Thoracic aorta (tissue), 2 donors: ENCODE measurements at regions not wholly inside any gene's neighbourhood (a gene's known extent, or its start where the extent isn't known, plus 50 kb on each side); places are given as distances from the start of the nearest gene placed in this dataset.

Experiments used
- ATAC-seq: fragments of 150-250 bp; one replicate; pipeline ENCODE4 v1.8.0; 2017; ENCODE audit warnings: low read depth; ENCODE audit not compliant: insufficient number of reproducible peaks, low FRiP score
- DNase-seq: peaks from one replicate; pipeline ENCODE4 v3.0.0-alpha.2; 2020; ENCODE audit warnings: low spot score
- H3K27ac ChIP-seq, 2 donors: fragments of 200-600 bp; sonication (generic); 1 replicate in 1 of 2; 2 replicates in 1 of 2; pipeline ENCODE4 v1.5.1; 2016; ENCODE audit warnings: mild to moderate bottlenecking in 2 of 2, moderate library complexity in 2 of 2
- H3K27me3 ChIP-seq: fragments of 200-600 bp; sonication (generic); replicated peaks from 2 replicates; pipeline ENCODE4 v1.6.0; 2016; ENCODE audit warnings: mild to moderate bottlenecking; ENCODE audit not compliant: insufficient read depth
- H3K36me3 ChIP-seq: fragments of 200-600 bp; sonication (generic); one replicate; pipeline ENCODE4 v1.5.1; 2016
- H3K4me1 ChIP-seq, 2 donors: fragments of 200-600 bp; sonication (generic); 1 replicate in 1 of 2; 2 replicates in 1 of 2; pipeline versions ENCODE4 v1.5.1 to v1.6.0; 2016; ENCODE audit warnings: low read depth in 2 of 2, mild to moderate bottlenecking in 1 of 2; ENCODE audit not compliant: control insufficient read depth in 1 of 2
- H3K4me3 ChIP-seq: fragments of 200-600 bp; sonication (generic); 2 replicates; pipeline ENCODE4 v1.5.1; 2016; ENCODE audit warnings: mild to moderate bottlenecking
- H3K9me3 ChIP-seq: fragments of 200-600 bp; sonication (generic); 2 replicates; pipeline ENCODE4 v1.5.1; 2016
- CTCF ChIP-seq: fragments of 200-600 bp; sonication (generic); IDR thresholded peaks from one replicate; pipeline ENCODE4 v1.5.1; 2019; ENCODE audit warnings: antibody characterized with exemption

GRCh38 chr18:1053331-1054315 is 149.0 kb downstream of the ADCYAP1 start:
- DNase-seq (no peak), ATAC-seq (no peak)
- Histone ChIP-seq H3K4me1 (no peaks in the 10 kb centered on the region), H3K27me3 (no peaks in the 10 kb centered on the region), H3K27ac (no peak overlapping the region), H3K36me3 (no peaks in the 10 kb centered on the region), H3K4me3 (no peak overlapping the region), H3K9me3 (no peaks in the 10 kb centered on the region)
- TF ChIP-seq CTCF: no peak

DNA sequence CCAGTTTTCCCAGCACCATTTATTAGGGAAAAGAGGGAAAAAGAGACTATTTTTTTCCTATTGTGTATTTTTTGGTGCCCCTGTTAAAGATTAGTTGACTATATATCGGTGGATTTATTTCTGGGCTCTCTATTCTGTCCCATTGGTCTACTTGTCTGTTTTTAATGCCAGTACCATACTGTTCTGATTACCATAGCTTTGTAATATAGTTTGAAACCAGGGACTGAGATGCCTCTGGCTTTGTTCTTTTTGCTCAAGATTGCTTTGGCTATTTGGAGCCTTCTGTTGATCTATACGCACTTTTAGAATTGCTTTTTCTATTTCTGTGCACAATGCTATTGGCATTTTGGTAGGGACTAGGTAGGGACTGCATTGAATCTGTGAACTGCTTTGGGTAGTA is 151.7 kb downstream of the ADCYAP1 start:
- H3K27ac ChIP-seq: no peak overlapping the region
- H3K27me3 ChIP-seq: no peaks in the 10 kb centered on the region
- no peaks in the 10 kb centered on the region for H3K4me1 ChIP-seq
- H3K9me3 ChIP-seq: no peaks in the 10 kb centered on the region
- TF ChIP-seq CTCF: no peak
- DNase-seq: no peak
- ATAC-seq: no peak
- H3K36me3 ChIP-seq: no peaks in the 10 kb centered on the region
- no peak overlapping the region for H3K4me3 ChIP-seq

DNA sequence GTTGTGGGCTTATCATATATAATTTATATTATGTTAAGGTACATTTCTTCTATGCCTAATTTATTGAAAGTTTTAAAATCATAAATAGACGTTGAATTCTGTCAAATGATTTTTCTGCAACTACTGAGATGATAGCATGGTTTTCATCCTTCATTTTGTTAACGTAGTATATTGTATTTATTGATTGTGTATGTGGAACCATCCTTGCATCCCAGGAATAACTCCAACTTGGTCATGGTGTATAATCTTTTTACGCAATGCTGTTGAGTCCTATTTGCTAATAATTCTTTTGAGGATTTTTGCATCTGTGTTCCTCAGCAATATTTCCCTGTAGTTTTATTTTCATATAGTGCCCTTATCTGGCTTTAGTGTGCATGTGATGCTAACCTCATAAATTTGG is 152.7 kb downstream of the ADCYAP1 start:
- ATAC-seq (no peak), DNase-seq (no peak)
- no peaks in the 10 kb centered on the region for H3K36me3 ChIP-seq
- H3K4me1 ChIP-seq: no peaks in the 10 kb centered on the region
- H3K27me3 ChIP-seq: no peaks in the 10 kb centered on the region
- no peak overlapping the region for H3K27ac ChIP-seq
- no peaks in the 10 kb centered on the region for H3K9me3 ChIP-seq
- no peak overlapping the region for H3K4me3 ChIP-seq
- TF ChIP-seq CTCF: no peak

GRCh38 chr18:1062588-1062987 is 157.9 kb downstream of the ADCYAP1 start:
- no peaks in the 10 kb centered on the region for H3K36me3 ChIP-seq
- no peak overlapping the region for H3K4me3 ChIP-seq
- TF ChIP-seq CTCF: no peak
- H3K27ac ChIP-seq: no peak overlapping the region
- H3K27me3 ChIP-seq: no peaks in the 10 kb centered on the region
- H3K4me1 ChIP-seq: no peaks in the 10 kb centered on the region
- H3K9me3 ChIP-seq: no peaks in the 10 kb centered on the region
- DNase-seq (no peak), ATAC-seq (no peak)

- Histone ChIP-seq H3K27ac (no peak overlapping the region), H3K27me3 (no peaks in the 10 kb centered on the region), H3K9me3 (no peaks in the 10 kb centered on the region), H3K4me1 (no peaks in the 10 kb centered on the region), H3K4me3 (no peak overlapping the region), H3K36me3 (no peaks in the 10 kb centered on the region)
- no peak for TF ChIP-seq CTCF
- ATAC-seq (no peak), DNase-seq (no peak)
These were observed 170.7 kb downstream of the ADCYAP1 start for GRCh38 chr18:1075322-1075721.
